Neutrophil (primary cell): ENCODE measurements at regions not wholly inside any gene's neighbourhood (a gene's known extent, or its start where the extent isn't known, plus 50 kb on each side); places are given as distances from the start of the nearest gene placed in this dataset.

Experiments
- H3K27ac ChIP-seq: fragments of 200-600 bp; sonication (generic); 2 replicates; pipeline ENCODE4 v1.5.1; 2016; ENCODE audit warnings: mild to moderate bottlenecking, moderate library complexity
- H3K27me3 ChIP-seq: fragments of 200-600 bp; sonication (generic); 2 replicates; pipeline ENCODE4 v1.6.0; 2016; ENCODE audit warnings: mild to moderate bottlenecking
- H3K36me3 ChIP-seq: fragments of 200-600 bp; sonication (generic); 2 replicates; pipeline ENCODE4 v1.5.1; 2017
- H3K4me1 ChIP-seq, 2 experiments: fragments of 200-600 bp in 1 of 2; sonication (generic) in 1 of 2; 1 replicate in 1 of 2; 2 replicates in 1 of 2; pipeline versions ENCODE4 v1.5.1 to v1.6.1; 2013 to 2016; ENCODE audit warnings: low read depth in 1 of 2, low read length in 1 of 2, mild to moderate bottlenecking in 1 of 2, moderate library complexity in 1 of 2; ENCODE audit not compliant: control insufficient read depth in 1 of 2, insufficient read depth in 1 of 2
- H3K4me3 ChIP-seq, 2 experiments: fragments of 200-600 bp in 1 of 2; sonication (generic) in 1 of 2; 1 replicate in 1 of 2; 2 replicates in 1 of 2; pipeline ENCODE4 v1.5.1; 2013 to 2016; ENCODE audit warnings: low read depth in 1 of 2, low read length in 1 of 2, mild to moderate bottlenecking in 1 of 2, moderate library complexity in 1 of 2
- H3K9me3 ChIP-seq: fragments of 200-600 bp; sonication (generic); 2 replicates; pipeline ENCODE4 v1.5.1; 2016
- CTCF ChIP-seq: fragments of 200-600 bp; sonication (generic); IDR thresholded peaks from 2 replicates; pipeline ENCODE4 v1.5.1; 2016; ENCODE audit warnings: antibody characterized with exemption

GRCh38 chr21:15273244-15273643 is 208.4 kb upstream of the NRIP1 start:
- Histone ChIP-seq H3K4me1 (no peaks in the 10 kb centered on the region), H3K4me3 (no peak overlapping the region), H3K36me3 (no peaks in the 10 kb centered on the region), H3K27me3 (no peaks in the 10 kb centered on the region), H3K9me3 (no peaks in the 10 kb centered on the region), H3K27ac (no peak overlapping the region)
- no peak for TF ChIP-seq CTCF

- H3K27me3 ChIP-seq, result no peaks in the 10 kb centered on the region
- no peak for TF ChIP-seq CTCF
These were observed 210.1 kb upstream of the NRIP1 start for GRCh38 chr21:15274701-15275485.

GRCh38 chr21:15275615-15276235 is 210.9 kb upstream of the NRIP1 start:
- no peak overlapping the region for H3K27ac ChIP-seq
- H3K27me3 ChIP-seq, result no peaks in the 10 kb centered on the region
- no peaks in the 10 kb centered on the region for H3K36me3 ChIP-seq
- H3K4me3 ChIP-seq, result no peak overlapping the region
- no peaks in the 10 kb centered on the region for H3K9me3 ChIP-seq
- no peaks in the 10 kb centered on the region for H3K4me1 ChIP-seq
- TF ChIP-seq CTCF, result no peak

More at GRCh38 chr21:15274701-15275485, 210.1 kb upstream of the NRIP1 start:
- no peaks in the 10 kb centered on the region for H3K4me1 ChIP-seq
- no peaks in the 10 kb centered on the region for H3K36me3 ChIP-seq
- H3K27ac ChIP-seq, result no peak overlapping the region
- H3K4me3 ChIP-seq, result no peak overlapping the region
- no peaks in the 10 kb centered on the region for H3K9me3 ChIP-seq

- Histone ChIP-seq H3K4me3 (no peak overlapping the region), H3K9me3 (no peaks in the 10 kb centered on the region), H3K4me1 (no peaks in the 10 kb centered on the region), H3K36me3 (no peaks in the 10 kb centered on the region), H3K27ac (no peak overlapping the region), H3K27me3 (no peaks in the 10 kb centered on the region)
- no peak for TF ChIP-seq CTCF
These were observed 211.4 kb upstream of the NRIP1 start for GRCh38 chr21:15276243-15276642.

GRCh38 chr21:15277466-15277865 is 212.7 kb upstream of the NRIP1 start:
- no peak for TF ChIP-seq CTCF
- H3K27me3 ChIP-seq, result no peaks in the 10 kb centered on the region
- H3K4me3 ChIP-seq, result no peak overlapping the region
- H3K36me3 ChIP-seq, result no peaks in the 10 kb centered on the region
- no peaks in the 10 kb centered on the region for H3K4me1 ChIP-seq
- no peaks in the 10 kb centered on the region for H3K9me3 ChIP-seq
- no peak overlapping the region for H3K27ac ChIP-seq
